ACHN (cell line): ENCODE measurements at regions not wholly inside any gene's neighbourhood (a gene's known extent, or its start where the extent isn't known, plus 50 kb on each side); places are given as distances from the start of the nearest gene placed in this dataset.

Experiments
- DNase-seq: peaks from one replicate; pipeline ENCODE4 v3.0.0-alpha.2; 2015
- in situ Hi-C: cut with HindIII; loops from 2 replicates; pipeline ENCODE4 v1.10.0; 2017; ENCODE audit warnings: low sequenced_read_pairs, low pct_ligation_motif_present, low pct_unique_long_range_greater_than_20kb

- DNase-seq: no peak
- in situ Hi-C loops: no loop called here
Measured at GRCh38 chr5:74376187-74376586, 264.3 kb downstream of the ENC1 start.

DNA sequence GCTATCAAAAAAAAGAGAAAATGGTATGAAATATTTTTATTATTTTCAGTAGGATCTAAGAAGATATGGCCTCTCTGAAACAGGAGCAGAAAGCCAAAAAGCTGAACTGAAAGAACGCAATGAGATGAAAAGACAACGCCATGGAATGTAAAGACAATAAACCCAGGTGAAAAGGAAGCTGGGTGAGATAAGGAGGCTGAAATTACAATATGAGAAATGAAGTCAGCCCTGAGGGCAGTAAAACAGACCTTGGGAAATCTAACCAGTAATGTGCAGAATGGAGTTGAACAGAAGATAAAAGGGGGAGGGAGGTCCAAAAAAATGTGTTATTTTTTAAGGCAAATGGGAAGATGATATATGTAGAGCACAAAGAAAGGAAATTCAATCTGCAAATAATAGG, 265.3 kb downstream of the ENC1 start:
- in situ Hi-C loops: no loop called here
- DNase-seq: no peak

- DNase-seq: no peak
- in situ Hi-C loops: no loop called here
Measured at GRCh38 chr5:74374656-74375055, 265.9 kb downstream of the ENC1 start.

DNA sequence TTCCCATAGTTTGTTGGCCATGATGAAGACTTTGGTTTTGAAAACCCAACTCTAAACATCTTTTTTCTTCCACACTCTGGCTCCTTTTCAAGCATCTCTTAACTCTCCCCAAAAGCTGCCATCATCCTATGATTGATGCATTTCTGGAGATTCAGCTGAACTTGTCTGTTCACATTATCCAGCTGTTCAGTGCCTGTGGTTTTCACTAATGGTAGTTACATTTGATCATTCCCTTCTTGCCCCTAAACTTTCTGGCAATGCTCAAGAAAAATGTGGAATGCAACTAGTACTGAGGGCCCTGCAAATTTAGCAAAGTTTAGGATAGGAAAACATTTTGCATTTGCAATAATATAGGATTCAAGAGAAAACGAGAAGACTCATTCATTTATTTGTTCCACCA, 267.5 kb downstream of the ENC1 start:
- in situ Hi-C loops: no loop called here
- no peak for DNase-seq

DNA sequence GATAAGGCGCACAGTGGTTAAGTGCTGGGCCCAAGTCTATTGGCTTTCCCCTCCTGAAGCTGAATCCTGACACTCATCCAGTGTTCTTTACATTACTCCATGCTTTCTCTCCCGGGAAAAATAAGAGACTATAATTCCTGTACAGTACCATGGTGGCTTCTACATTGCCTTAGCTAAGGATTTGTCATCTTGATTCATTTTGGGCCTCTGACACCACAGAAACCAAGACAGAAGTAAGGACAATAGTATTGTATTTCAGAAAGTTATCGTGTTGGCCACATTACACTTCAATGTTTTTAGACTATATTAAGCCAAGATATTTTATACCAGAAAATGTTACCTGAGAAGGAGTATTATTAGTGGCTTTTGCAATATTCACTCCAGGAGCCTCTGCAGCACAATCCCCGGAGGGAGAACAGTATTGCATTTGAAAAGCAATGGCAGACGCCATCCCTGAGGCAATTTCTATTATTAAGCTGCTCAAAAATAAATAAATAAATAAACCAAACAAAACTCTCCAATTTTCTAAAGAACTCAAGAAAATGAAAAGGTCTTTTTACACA, 267.9 kb downstream of the ENC1 start:
- DNase-seq: no peak
- in situ Hi-C loops: no loop called here

GRCh38 chr5:74372051-74372450, 268.5 kb downstream of the ENC1 start:
- in situ Hi-C loops: no loop called here

GRCh38 chr5:74371621-74372020, 268.9 kb downstream of the ENC1 start:
- in situ Hi-C loops: no loop called here
- no peak for DNase-seq

More at GRCh38 chr5:74372051-74372450, 268.5 kb downstream of the ENC1 start:
- no peak for DNase-seq

DNA sequence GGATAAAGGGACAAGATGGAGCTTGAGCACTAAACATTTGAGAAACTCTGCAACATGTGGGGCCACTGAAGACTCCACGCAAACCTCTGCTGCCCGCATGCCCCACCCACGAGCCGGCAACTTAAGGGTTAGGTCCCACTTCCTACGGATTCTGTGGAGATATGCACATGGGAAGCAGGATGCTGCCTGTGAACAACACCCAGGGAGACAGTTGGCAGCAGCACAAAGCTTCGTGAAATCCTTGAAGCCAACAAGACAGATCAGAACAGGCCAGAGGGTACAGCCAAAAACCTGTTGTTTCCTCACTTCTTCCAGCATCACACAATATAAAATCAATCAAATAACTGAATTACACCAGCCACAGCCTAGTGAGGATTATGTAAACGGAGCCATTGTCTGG, 270.4 kb downstream of the ENC1 start:
- in situ Hi-C loops: no loop called here

GRCh38 chr5:74369173-74369572, 271.4 kb downstream of the ENC1 start:
- no peak for DNase-seq
- in situ Hi-C loops: no loop called here

More for the DNA sequence above, 270.4 kb downstream of the ENC1 start:
- DNase-seq: no peak

DNA sequence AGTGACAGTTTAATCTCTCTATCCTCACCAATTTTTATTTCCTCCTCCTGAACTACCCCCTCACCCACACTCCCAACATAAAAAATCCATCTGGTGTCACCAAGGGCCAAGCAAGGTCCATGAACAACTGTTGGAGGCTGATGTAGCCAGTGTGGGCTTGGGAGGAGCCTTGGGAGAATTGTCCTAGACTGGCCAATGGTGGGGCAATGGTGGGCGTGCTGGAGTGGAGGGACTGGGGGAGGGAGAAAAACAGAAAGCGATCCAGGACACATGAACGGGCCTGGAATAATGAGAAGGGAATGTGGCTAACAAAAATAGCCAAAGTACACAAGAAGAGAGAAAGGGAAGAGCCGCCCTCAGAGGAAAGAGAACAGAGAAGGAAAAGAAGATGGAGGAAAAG, 272.6 kb downstream of the ENC1 start:
- in situ Hi-C loops: no loop called here
- DNase-seq: no peak

GRCh38 chr5:74367241-74367733, 273.2 kb downstream of the ENC1 start:
- in situ Hi-C loops: no loop called here
- DNase-seq: no peak

- DNase-seq: no peak
- in situ Hi-C loops: no loop called here
Measured at GRCh38 chr5:74365723-74366122, 274.8 kb downstream of the ENC1 start.

DNA sequence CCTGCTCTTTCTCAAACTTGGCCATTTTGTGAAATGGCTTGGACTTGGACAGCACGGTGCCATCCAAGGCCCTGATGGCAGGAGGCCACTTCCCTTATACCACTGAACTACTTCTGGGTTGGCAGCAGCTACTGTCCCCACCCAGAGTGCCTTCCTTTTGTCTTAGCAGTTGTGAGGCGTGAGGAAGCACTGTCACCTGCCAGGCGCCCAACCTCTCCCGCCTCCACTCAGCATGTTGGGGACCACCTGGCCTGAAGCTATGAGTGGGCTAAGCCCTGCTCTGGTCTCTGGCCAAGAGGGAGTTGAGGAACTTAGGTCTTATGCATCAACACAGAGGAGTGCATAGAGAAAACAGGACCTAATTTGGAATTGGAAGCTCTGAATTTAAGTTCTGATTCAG, 276.0 kb downstream of the ENC1 start:
- DNase-seq: no peak
- in situ Hi-C loops: no loop called here

DNA sequence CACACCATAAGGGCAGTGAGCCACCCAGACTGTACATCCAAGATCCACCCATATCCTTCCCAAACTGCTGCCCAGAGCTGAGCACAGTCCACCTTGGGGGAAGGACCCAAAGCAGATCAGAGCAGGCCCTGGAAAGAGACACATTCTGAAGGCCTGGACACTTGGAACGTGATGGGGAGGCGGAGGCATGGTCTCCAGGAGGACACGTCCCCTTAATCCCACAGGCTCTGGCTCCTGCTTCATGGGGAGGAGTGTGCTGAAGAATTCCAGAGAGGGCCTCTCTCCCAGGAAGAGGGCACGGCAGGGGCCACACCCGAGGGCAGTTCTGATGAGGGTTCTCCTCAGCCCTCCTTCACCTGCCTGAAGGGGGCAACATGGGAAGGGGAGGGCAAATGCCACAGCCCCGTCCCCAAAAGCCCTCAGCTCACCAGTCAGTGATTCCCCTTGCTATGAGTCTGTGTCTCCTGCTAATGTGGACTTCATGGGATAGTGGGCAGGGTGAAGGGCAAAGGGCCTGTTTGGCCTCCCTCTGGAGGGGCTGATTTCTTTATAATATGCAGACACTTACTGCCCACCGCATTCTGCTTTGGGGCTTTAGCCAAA, 276.8 kb downstream of the ENC1 start:
- no peak for DNase-seq
- in situ Hi-C loops: no loop called here

GRCh38 chr5:74361406-74362358, 278.8 kb downstream of the ENC1 start:
- in situ Hi-C loops: no loop called here
- no peak for DNase-seq

DNA sequence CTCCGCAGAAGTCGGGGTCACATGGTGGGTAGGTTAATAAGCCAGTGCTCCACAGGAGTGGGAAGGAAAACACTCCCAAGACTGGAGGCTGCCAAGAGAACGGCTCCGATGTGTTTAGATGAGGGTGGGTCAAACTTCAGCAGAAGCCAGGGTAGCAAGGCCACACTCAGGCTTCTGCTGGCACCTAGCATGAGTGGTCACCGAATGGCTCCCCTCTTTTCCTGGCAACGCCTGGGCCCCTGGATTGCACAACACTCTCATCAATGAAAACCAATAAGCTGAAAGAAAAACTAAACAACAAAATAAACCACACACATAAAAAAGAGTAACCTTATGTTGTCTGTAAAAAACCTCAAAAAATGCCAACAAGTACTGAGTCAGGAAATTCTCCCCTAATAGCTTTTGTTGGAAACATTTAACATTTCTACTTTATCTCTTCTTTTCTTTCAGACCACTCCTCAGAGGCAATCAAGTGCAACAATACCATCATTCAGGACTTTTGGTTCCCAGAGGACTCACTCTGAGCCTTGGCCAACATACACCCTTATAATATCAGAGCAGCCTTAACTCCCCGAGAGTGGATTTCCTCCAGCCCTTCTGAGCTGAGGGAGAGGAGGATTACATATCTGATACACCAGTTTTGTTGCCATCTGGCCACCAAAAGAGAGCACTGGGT, 279.9 kb downstream of the ENC1 start:
- in situ Hi-C loops: no loop called here
- no peak for DNase-seq

- DNase-seq: no peak
- in situ Hi-C loops: no loop called here
Measured at GRCh38 chr5:74357827-74358226, 282.7 kb downstream of the ENC1 start.

DNA sequence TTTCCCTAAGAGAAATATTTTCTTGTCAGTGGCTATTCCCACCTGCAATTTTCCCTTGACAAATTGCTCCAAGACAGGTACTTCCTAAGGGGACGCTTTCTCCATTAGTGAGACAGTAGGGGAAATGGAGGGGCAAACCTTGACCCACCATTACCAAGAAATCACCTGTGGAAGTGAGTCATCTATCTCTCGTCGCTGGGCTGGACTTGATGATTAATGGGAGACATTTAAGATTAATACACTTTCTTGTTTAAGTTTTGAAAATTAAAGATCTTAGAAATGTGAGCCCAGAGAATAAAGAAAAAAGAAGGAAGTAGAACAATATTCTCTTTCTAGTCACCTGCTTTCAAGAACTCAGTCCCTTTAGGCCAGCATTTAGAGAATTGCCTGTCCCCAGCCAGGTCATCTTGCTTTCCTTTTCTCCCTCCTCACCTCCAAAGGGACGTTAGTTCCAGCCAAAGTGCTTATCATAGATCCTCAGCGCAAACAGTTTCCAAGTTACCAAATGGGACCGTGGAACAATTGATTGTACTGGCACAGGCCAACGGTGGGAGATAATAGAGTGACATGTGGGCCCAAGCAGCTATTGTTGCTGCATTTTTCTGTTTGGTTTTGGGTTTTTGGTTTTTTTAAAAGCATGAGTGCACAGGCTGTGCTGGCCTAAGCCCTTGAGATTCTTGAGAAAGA, 284.4 kb downstream of the ENC1 start:
- in situ Hi-C loops: no loop called here
- no peak for DNase-seq
